ENCODE measurements at regions not wholly inside any gene's neighbourhood (a gene's known extent, or its start where the extent isn't known, plus 50 kb on each side); places are given as distances from the start of the nearest gene placed in this dataset.

DNA sequence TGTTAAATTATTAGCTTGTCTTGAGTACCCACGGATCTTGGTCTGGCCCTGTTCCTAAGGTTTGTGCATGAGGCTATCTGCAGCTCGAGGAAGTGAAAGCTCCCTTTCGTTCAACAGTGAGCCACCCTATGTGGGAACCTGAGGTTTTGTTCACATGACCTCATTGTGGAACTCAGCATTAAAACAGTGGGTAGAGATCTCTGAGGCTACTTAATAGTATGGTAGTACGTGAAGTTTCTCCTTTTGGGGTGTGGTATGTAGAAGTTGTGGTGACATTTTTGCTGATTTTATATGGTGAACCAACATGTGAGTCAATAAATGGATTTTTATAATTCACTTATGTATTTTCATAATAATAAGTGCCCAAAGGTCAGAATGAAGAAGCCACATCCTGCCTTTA, 252.7 kb upstream of the FERD3L start:
- TF ChIP-seq, protein P1, sequence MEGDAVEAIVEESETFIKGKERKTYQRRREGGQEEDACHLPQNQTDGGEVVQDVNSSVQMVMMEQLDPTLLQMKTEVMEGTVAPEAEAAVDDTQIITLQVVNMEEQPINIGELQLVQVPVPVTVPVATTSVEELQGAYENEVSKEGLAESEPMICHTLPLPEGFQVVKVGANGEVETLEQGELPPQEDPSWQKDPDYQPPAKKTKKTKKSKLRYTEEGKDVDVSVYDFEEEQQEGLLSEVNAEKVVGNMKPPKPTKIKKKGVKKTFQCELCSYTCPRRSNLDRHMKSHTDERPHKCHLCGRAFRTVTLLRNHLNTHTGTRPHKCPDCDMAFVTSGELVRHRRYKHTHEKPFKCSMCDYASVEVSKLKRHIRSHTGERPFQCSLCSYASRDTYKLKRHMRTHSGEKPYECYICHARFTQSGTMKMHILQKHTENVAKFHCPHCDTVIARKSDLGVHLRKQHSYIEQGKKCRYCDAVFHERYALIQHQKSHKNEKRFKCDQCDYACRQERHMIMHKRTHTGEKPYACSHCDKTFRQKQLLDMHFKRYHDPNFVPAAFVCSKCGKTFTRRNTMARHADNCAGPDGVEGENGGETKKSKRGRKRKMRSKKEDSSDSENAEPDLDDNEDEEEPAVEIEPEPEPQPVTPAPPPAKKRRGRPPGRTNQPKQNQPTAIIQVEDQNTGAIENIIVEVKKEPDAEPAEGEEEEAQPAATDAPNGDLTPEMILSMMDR (IDR thresholded peaks at IDR 0.05 in 8 of 11, conservative IDR thresholded peaks at IDR 0.05 in 3 of 11): no peak
- no peak for TF ChIP-seq POLR2A (IDR thresholded peaks at IDR 0.05)
- TF ChIP-seq POLR2AphosphoS5 (IDR thresholded peaks at IDR 0.05): no peak
